GM23338 (cell line): ENCODE measurements at regions not wholly inside any gene's neighbourhood (a gene's known extent, or its start where the extent isn't known, plus 50 kb on each side); places are given as distances from the start of the nearest gene placed in this dataset.
A peak's percentile ranks its signal among the peaks of the same experiment; 100 is the strongest.

ENCODE experiments used
- ATAC-seq: fragments of 200-7000 bp; cut with Tn5 transposase; 3 replicates; pipeline ENCODE4 v1.9.1; 2020
- DNase-seq: peaks from one replicate; pipeline ENCODE4 v3.0.0-alpha.2; 2015; ENCODE audit warnings: low spot score
- H2AFZ ChIP-seq: fragments of 200-600 bp; sonication (generic); 2 replicates; pipeline ENCODE4 v1.8.0; 2016; ENCODE audit warnings: antibody characterized with exemption, mild to moderate bottlenecking, moderate library complexity
- H3F3A ChIP-seq: fragments of 200-600 bp; sonication (generic); replicated peaks from 2 replicates; pipeline ENCODE4 v1.8.0; 2017; ENCODE audit warnings: antibody characterized with exemption, mixed run types, low read depth
- H3K27ac ChIP-seq: fragments of 200-600 bp; sonication (generic); 2 replicates; pipeline ENCODE4 v1.6.1; 2016; ENCODE audit warnings: low read depth
- H3K27me3 ChIP-seq: fragments of 200-600 bp; sonication (generic); 2 replicates; pipeline ENCODE4 v1.8.0; 2016; ENCODE audit warnings: mild to moderate bottlenecking, mixed run types, moderate library complexity; ENCODE audit not compliant: insufficient read depth
- H3K36me3 ChIP-seq: fragments of 200-600 bp; sonication (generic); 2 replicates; pipeline ENCODE4 v1.8.0; 2016; ENCODE audit warnings: mild to moderate bottlenecking; ENCODE audit not compliant: insufficient read depth
- H3K4me1 ChIP-seq: fragments of 200-600 bp; sonication (generic); 2 replicates; pipeline ENCODE4 v1.8.0; 2016; ENCODE audit warnings: mild to moderate bottlenecking, moderate library complexity; ENCODE audit not compliant: insufficient read depth
- H3K4me2 ChIP-seq: fragments of 200-600 bp; sonication (generic); 2 replicates; pipeline ENCODE4 v1.7.1; 2017; ENCODE audit warnings: mixed run types
- H3K4me3 ChIP-seq: fragments of 200-600 bp; sonication (generic); 2 replicates; pipeline ENCODE4 v1.6.1; 2016; ENCODE audit warnings: mixed run types
- H3K79me2 ChIP-seq: fragments of 200-600 bp; sonication (generic); replicated peaks from 2 replicates; pipeline ENCODE4 v1.8.0; 2017; ENCODE audit warnings: mild to moderate bottlenecking; ENCODE audit not compliant: insufficient read depth
- H3K9me2 ChIP-seq: fragments of 200-600 bp; sonication (generic); 2 replicates; pipeline ENCODE4 v1.8.0; 2017; ENCODE audit not compliant: insufficient read depth
- H4K20me1 ChIP-seq: fragments of 200-600 bp; sonication (generic); replicated peaks from 2 replicates; pipeline ENCODE4 v1.8.0; 2017; ENCODE audit warnings: mild to moderate bottlenecking; ENCODE audit not compliant: insufficient read depth
- H3K27ac Mint-ChIP-seq: 2 replicates; pipeline ENCODE4 v1.8.0; 2020; ENCODE audit warnings: inconsistent platforms, mild to moderate bottlenecking, moderate library complexity, mixed read lengths
- H3K27me3 Mint-ChIP-seq: 3 replicates; pipeline ENCODE4 v1.8.0; 2022; ENCODE audit warnings: low read depth, mild to moderate bottlenecking, moderate library complexity, mixed read lengths, inconsistent platforms; ENCODE audit not compliant: insufficient read depth, poor library complexity
- H3K36me3 Mint-ChIP-seq: 3 replicates; pipeline ENCODE4 v1.8.0; 2021; ENCODE audit warnings: low read depth, mild to moderate bottlenecking, inconsistent platforms, moderate library complexity, mixed read lengths
- H3K4me1 Mint-ChIP-seq: 3 replicates; pipeline ENCODE4 v1.8.0; 2020; ENCODE audit warnings: mild to moderate bottlenecking, inconsistent platforms, mixed read lengths
- H3K4me3 Mint-ChIP-seq: 3 replicates; pipeline ENCODE4 v1.8.0; 2021; ENCODE audit warnings: moderate library complexity, mild to moderate bottlenecking, inconsistent platforms, mixed read lengths
- H3K9me3 Mint-ChIP-seq: 3 replicates; pipeline ENCODE4 v1.8.0; 2020; ENCODE audit warnings: moderate library complexity, mild to moderate bottlenecking, inconsistent platforms, mixed read lengths
- CREB1 ChIP-seq: fragments of 250-450 bp; sonication (Bioruptor Pico); IDR thresholded peaks from 2 replicates; pipeline ENCODE4 v1.5.0; 2020; ENCODE audit warnings: low read depth, mild to moderate bottlenecking, moderate library complexity
- ETS1 ChIP-seq: IDR thresholded peaks from 2 replicates; pipeline ENCODE4 v1.6.1; 2016; ENCODE audit warnings: antibody characterized with exemption
- EZH2phosphoT487 ChIP-seq: fragments of 200-600 bp; sonication (generic); IDR thresholded peaks from one replicate; pipeline ENCODE4 v1.8.1; 2018; ENCODE audit warnings: antibody characterized with exemption; ENCODE audit not compliant: unreplicated experiment
- JUNB ChIP-seq: IDR thresholded peaks from one replicate; pipeline ENCODE4 v1.6.1; 2016; ENCODE audit warnings: antibody characterized with exemption; ENCODE audit not compliant: unreplicated experiment
- NANOG ChIP-seq: IDR thresholded peaks from 2 replicates; pipeline ENCODE4 v1.6.1; 2016; ENCODE audit warnings: antibody characterized with exemption, borderline replicate concordance
- REST ChIP-seq: IDR thresholded peaks from one replicate; pipeline ENCODE4 v1.6.1; 2018; ENCODE audit warnings: antibody characterized with exemption; ENCODE audit not compliant: unreplicated experiment
- STAT1 ChIP-seq: IDR thresholded peaks from one replicate; pipeline ENCODE4 v1.6.1; 2016; ENCODE audit warnings: antibody characterized with exemption; ENCODE audit not compliant: unreplicated experiment
- ZNF114 ChIP-seq: fragments of 250-450 bp; sonication (Bioruptor Pico); IDR thresholded peaks from 2 replicates; pipeline ENCODE4 v1.5.0; 2020; ENCODE audit warnings: mild to moderate bottlenecking, moderate library complexity
- ZNF331 ChIP-seq: fragments of 250-450 bp; sonication (Bioruptor Pico); IDR thresholded peaks from 2 replicates; pipeline ENCODE4 v1.5.0; 2020; ENCODE audit warnings: low read depth, mild to moderate bottlenecking, moderate library complexity
- ZNF462 ChIP-seq: fragments of 250-450 bp; sonication (Bioruptor Pico); IDR thresholded peaks from 2 replicates; pipeline ENCODE4 v1.5.0; 2020; ENCODE audit warnings: mild to moderate bottlenecking, moderate library complexity

GRCh38 chr7:1312136-1313070 is 79.7 kb downstream of the UNCX start:
- Histone ChIP-seq H2AFZ (no peak overlapping the region), H3K79me2 (no peaks in the 10 kb centered on the region), H3K36me3 (no peaks in the 10 kb centered on the region), H4K20me1 (no peaks in the 10 kb centered on the region), H3K9me2 (peaks cover 10% of the 10 kb centered on the region; the same call in 1 of the 2 replicates), H3K4me2 (no peak overlapping the region), H3K4me1 (no peaks in the 10 kb centered on the region), H3K27me3 (no peaks in the 10 kb centered on the region), H3K4me3 (no peak overlapping the region), H3K27ac (no peak overlapping the region), H3F3A (no peaks in the 10 kb centered on the region)
- no peak for TF ChIP-seq NANOG
- TF ChIP-seq JUNB, result no peak
- no peak for TF ChIP-seq STAT1
- no peak for TF ChIP-seq CREB1 (CRISPR knock-in tag)
- ATAC-seq (no peak), DNase-seq (no peak)
- no peak overlapping the region for H3K27ac Mint-ChIP-seq
- no peak overlapping the region for H3K4me3 Mint-ChIP-seq
- no peaks in the 10 kb centered on the region for H3K4me1 Mint-ChIP-seq
- peaks cover 6% of the 10 kb centered on the region; the same call in 2 of the 3 replicates for H3K9me3 Mint-ChIP-seq
- H3K36me3 Mint-ChIP-seq, result no peaks in the 10 kb centered on the region
- peaks cover 4% of the 10 kb centered on the region for H3K27me3 Mint-ChIP-seq

GRCh38 chr7:1313613-1314012 is 80.9 kb downstream of the UNCX start:
- peaks cover 4% of the 10 kb centered on the region for H3K27me3 Mint-ChIP-seq
- H3K9me3 Mint-ChIP-seq, result no peaks in the 10 kb centered on the region
- DNase-seq (no peak), ATAC-seq (peak; percentile 69)
- Histone ChIP-seq H3K36me3 (no peaks in the 10 kb centered on the region), H3K9me2 (peaks cover 10% of the 10 kb centered on the region; the same call in 1 of the 2 replicates), H3K4me2 (no peak overlapping the region), H3K4me1 (no peaks in the 10 kb centered on the region), H3K27me3 (no peaks in the 10 kb centered on the region), H4K20me1 (no peaks in the 10 kb centered on the region), H2AFZ (no peak overlapping the region), H3K4me3 (no peak overlapping the region), H3K79me2 (no peaks in the 10 kb centered on the region), H3K27ac (no peak overlapping the region), H3F3A (no peaks in the 10 kb centered on the region)
- no peak overlapping the region for H3K4me3 Mint-ChIP-seq
- H3K36me3 Mint-ChIP-seq, result no peaks in the 10 kb centered on the region
- H3K27ac Mint-ChIP-seq, result no peak overlapping the region
- no peaks in the 10 kb centered on the region for H3K4me1 Mint-ChIP-seq
- TF ChIP-seq ETS1 (no peak), NANOG (no peak), ZNF462 (no peak), EZH2phosphoT487 (no peak), JUNB (no peak), ZNF331 (CRISPR knock-in tag) (no peak), REST (no peak), ZNF114 (no peak)
